Prostate gland (tissue), 2 donors: ENCODE measurements at regions not wholly inside any gene's neighbourhood (a gene's known extent, or its start where the extent isn't known, plus 50 kb on each side); places are given as distances from the start of the nearest gene placed in this dataset.

Experiments
- POLR2A ChIP-seq: fragments of 450-650 bp; IDR thresholded peaks from one replicate; pipeline ENCODE4 v1.6.1; 2016; ENCODE audit warnings: antibody characterized with exemption, mild to moderate bottlenecking
- POLR2AphosphoS5 ChIP-seq: sonication (generic); formaldehyde crosslinking; IDR thresholded peaks from one replicate; pipeline ENCODE4 v1.6.1; 2017; ENCODE audit warnings: antibody characterized with exemption
- TF ChIP-seq, protein P1 (sequence below), 4 experiments: fragments of 200-600 bp in 2 of 4; fragments of 450-650 bp in 2 of 4; sonication (generic) in 2 of 4; IDR thresholded peaks; 1 replicate in 3 of 4; 2 replicates in 1 of 4; pipeline ENCODE4 v1.5.1; 2016 to 2019; ENCODE audit warnings: antibody characterized with exemption in 4 of 4, mild to moderate bottlenecking in 2 of 4, moderate library complexity in 2 of 4

GRCh38 chr18:34092796-34093195 lies 131.9 kb downstream of the NOL4 start:
- TF ChIP-seq, protein P1, sequence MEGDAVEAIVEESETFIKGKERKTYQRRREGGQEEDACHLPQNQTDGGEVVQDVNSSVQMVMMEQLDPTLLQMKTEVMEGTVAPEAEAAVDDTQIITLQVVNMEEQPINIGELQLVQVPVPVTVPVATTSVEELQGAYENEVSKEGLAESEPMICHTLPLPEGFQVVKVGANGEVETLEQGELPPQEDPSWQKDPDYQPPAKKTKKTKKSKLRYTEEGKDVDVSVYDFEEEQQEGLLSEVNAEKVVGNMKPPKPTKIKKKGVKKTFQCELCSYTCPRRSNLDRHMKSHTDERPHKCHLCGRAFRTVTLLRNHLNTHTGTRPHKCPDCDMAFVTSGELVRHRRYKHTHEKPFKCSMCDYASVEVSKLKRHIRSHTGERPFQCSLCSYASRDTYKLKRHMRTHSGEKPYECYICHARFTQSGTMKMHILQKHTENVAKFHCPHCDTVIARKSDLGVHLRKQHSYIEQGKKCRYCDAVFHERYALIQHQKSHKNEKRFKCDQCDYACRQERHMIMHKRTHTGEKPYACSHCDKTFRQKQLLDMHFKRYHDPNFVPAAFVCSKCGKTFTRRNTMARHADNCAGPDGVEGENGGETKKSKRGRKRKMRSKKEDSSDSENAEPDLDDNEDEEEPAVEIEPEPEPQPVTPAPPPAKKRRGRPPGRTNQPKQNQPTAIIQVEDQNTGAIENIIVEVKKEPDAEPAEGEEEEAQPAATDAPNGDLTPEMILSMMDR (IDR thresholded peaks at IDR 0.05) = no peak
- TF ChIP-seq POLR2A (no peak), POLR2AphosphoS5 (no peak)
